CD4-positive, alpha-beta T cell treated with Interleukin-17A for 1 hour (primary cell): ENCODE measurements at regions not wholly inside any gene's neighbourhood (a gene's known extent, or its start where the extent isn't known, plus 50 kb on each side); places are given as distances from the start of the nearest gene placed in this dataset.
A peak's percentile ranks its signal among the peaks of the same experiment; 100 is the strongest.

Source experiments
- DNase-seq: peaks from one replicate; pipeline ENCODE4 v3.0.0-alpha.2; 2020

GRCh38 chr14:53601409-53601808, 355.2 kb downstream of the BMP4 start:
- DNase-seq: no peak

- DNase-seq: no peak
Measured at GRCh38 chr14:53599221-53599945, 357.2 kb downstream of the BMP4 start.

DNA sequence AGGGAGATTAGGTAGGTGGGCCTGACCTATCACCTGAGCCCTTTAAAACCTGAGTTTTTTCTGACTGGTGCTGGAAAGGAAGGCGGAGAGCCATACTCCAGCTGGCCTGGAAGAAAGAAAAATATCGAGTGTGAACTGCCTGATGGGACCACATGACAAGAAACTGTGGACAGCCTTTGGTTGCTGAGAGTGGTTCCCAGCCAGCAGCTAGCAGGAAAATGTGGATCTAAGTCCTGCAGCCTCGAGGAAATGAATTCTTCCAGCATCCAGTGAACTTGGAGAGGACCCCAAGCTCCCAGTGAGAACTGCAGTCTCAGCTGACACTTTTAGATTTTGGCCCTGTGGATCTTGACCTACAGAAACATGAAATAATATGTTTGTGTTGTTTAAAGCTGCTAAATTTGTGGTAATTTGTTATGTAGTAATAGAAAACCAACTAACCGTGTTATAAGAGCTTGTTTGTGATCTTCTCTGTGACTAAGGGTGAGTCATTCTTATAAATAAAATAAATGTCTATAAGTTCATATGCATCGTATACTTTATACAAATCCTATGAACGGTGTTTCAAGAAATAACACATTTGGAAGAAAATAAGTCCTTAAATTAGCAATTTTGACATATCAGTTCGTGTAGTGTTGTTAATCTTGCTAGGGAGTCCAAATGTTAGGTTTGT, 359.6 kb downstream of the BMP4 start:
- DNase-seq: no peak

DNA sequence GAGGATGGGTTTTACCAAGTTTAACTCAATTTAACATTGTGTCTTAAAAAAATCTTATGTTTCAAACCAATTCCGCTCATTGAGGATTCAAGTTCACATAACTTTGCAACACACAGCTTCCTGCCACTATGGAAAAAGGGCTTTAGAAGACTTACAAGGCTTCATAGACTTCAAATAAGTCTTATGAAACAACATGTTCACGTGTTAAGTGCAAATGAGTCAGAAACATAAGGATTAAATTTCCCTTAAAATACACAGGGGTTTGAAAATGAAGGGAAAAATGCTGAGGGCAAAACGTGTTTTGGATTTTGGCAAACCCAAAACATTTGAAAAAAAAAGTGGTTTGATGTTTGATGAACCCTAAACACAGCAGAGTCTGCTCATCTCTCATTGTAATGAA, 364.8 kb downstream of the BMP4 start:
- DNase-seq: no peak

DNA sequence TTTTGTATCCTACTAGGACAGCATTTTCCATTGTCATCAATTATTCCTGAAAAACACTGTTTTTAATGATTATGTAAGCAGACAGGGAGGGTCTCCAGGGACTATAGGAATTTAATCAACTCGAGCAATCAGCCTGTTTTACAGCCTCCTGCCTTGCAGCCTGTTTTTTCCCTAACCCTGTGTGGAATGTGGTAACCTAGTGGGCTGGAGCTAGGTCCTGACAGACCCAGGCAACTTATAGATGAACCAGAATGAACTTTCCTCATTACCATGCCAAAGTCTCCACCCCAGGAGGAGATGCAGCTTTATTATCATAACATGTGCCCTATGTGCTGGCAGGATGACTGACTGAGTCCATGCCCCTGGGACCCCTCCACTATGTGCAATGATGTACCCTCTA, 375.1 kb downstream of the BMP4 start:
- no peak for DNase-seq

GRCh38 chr14:53571641-53572328, 384.8 kb downstream of the BMP4 start:
- no peak for DNase-seq

DNA sequence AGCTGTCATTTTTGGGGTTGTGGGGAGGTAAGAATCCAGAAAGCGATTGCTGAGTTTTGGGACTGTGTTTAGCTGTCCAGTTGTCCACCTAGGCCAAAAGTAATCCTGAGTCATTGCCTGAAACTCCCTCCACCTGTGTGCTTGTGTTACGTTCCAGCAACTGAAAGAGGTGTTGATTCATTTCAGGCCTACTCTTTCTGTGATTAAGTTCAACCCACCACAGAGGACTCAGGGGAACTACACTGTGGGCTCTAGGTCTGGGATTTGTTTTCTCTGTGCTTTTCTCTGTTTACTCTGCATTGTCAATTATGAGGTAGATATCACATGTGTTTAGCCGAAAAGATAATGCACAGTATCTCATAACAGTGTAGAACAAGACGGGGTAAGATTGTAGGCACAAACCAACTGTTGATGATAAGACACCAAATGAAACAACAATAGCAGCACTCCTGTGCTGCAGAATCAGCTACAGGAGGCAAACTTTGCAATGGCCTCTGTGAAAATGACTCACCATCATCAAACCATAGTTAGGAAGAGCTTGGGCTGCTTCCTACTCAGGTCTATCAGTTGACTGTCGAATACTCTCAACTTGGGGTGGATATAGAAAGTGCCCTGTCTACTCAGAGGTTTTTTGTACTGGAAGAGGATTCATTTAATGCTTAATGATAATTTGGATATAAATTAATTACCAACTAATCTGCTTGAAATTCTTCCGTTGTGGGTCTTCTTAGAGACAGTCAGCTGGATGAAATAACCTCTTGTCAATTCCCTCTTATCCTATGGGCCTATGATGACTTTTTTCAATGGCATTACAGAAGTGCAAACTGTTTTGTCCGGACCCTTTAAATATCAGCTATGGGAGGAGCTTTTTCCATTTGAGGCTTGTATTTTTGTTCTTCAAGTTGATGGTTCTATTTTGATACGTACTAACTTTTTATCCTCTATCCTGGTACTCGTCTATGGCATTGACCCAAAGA, 385.9 kb downstream of the BMP4 start:
- no peak for DNase-seq

- DNase-seq: no peak
Measured at GRCh38 chr14:53569446-53569845, 387.2 kb downstream of the BMP4 start.

- DNase-seq: no peak
Measured at GRCh38 chr14:53567236-53567780, 389.3 kb downstream of the BMP4 start.

- no peak for DNase-seq
Measured at GRCh38 chr14:53564870-53565269, 391.8 kb downstream of the BMP4 start.

DNA sequence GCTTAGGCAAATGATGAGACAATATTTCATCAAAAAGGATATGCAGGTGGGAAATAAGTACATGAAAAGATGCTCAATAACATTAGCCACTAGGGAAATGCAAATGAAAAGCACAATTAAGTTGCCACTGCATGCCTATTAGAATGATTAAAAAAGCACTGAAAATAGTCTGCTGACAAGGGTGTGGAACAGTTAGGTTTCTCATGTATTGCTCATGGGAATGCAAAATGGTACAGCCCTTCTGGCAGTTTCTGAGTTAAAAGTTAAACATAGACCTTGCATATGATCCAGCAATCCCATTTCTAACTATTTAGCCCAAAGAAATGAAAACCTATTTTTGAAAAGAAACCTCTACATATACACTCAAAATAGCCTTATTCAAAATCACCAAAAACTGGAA, 393.0 kb downstream of the BMP4 start:
- no peak for DNase-seq

- DNase-seq: no peak
Measured at GRCh38 chr14:53553221-53553620, 400.1 kb upstream of the DDHD1 start.

DNA sequence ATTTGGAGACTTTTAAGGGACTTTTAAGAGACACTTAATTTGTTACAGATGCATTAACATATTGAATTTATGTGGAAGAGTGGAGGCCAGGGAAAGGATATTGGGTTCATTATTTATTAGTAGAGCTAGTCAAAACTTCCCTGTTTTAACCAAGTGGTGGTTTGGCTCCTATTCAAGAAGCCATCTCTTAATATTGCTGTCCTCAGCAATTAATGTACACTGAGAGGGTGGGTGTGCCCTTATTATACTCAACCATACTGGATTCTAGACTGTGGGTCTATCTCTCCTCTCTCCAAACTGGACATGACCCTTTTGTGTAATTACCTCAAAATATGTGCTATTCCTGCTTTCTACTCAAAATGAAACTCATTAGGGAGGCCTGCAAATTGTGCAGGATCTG, 398.7 kb upstream of the DDHD1 start:
- no peak for DNase-seq

DNA sequence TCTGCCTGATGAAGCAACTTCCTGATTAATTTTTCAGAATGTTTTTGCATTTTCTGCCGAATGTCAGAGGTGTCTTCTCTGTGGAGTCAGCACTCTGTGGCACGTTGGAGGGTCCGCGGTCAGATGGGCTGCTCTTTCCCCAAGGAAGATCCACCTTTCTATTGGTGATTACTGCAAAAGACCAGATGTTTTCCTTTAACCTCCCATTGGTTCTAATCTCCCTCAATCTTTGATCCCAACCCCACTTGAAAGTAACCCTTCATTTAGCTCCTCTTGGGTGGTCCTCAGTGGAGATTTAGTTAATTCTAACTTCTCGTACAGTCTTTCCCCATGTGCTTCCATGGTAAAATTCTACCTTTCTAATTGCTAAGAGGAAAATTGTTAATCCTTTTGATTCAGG, 397.7 kb upstream of the DDHD1 start:
- no peak for DNase-seq

DNA sequence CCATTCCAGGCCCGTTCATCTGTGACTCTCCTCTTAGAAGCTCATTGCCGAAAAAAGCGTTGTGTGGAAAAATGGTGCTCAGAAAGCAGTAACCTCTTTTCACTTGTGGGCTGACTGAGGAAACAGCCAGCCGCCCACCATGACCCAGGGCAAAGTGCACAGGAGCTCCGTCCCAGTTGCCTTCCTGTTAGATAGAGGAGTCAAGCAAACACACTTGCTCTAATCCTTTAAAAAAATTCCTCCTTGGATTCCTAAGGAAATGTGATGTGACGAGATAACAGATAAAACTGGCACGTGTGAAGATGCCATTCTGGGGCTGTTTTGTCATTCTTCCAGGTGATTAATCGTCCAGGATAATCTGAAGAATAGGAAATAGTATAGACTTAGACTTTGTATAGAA, 396.8 kb upstream of the DDHD1 start:
- DNase-seq: no peak

GRCh38 chr14:53547593-53547992, 394.5 kb upstream of the DDHD1 start:
- no peak for DNase-seq

GRCh38 chr14:53545217-53545616, 392.1 kb upstream of the DDHD1 start:
- DNase-seq: no peak

- DNase-seq: no peak
Measured at GRCh38 chr14:53542732-53543131, 389.6 kb upstream of the DDHD1 start.

- no peak for DNase-seq
Measured at GRCh38 chr14:53541411-53541810, 388.3 kb upstream of the DDHD1 start.

DNA sequence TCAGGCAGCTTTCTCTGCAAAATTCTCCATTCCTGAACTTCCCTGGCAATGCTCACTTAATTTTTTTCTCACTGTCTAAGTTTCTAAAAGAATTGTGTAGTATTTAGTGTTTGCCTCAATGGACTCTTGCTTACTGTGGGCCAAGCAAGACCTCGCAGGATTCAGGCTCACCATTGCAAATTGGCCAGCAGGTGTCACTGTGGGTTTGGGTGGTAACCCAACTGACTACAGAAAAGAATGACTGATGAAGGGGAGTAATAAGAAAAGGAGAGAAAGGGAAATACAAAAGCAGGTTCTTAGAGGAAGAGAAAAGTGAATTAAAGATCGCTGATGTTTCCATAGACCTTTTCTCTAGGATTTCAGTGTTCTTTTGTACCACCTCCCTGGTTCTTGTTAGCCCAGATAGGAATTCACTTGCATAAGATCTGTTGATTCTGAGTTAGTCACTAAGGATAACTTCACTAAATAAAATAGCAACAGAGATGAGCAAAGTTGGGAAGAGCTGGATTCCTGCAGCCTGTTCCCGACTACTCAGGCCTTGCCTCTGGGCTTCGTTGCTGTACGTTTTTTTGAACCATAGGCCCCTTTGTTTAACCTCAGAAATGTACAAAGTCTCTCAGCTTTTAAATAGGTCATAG, 386.5 kb upstream of the DDHD1 start:
- peak; percentile 14 for DNase-seq

GRCh38 chr14:53538316-53538881, 385.3 kb upstream of the DDHD1 start:
- no peak for DNase-seq
